A549 (cell line): ENCODE measurements at regions not wholly inside any gene's neighbourhood (a gene's known extent, or its start where the extent isn't known, plus 50 kb on each side); places are given as distances from the start of the nearest gene placed in this dataset.

Experiments used
- ATAC-seq, 2 experiments: fragments of 200-7000 bp in 1 of 2; fragments of >200 bp in 1 of 2; cut with Nextera tagmentation in 1 of 2; cut with Tn5 transposase in 1 of 2; 3 replicates each; pipeline versions ENCODE4 v1.8.0 to v1.9.1; 2018 to 2020; ENCODE audit warnings: mild to moderate bottlenecking in 1 of 2, moderate library complexity in 1 of 2
- CTCF ChIA-PET: fragments of 300-600 bp; sonication (Branson Sonifier 250); formaldehyde crosslinking; extraction: SDS; loops from one replicate; lab custom pipeline; 2021; ENCODE audit warnings: antibody characterized with exemption, inconsistent platforms; lab: Yijun Ruan, JAX
- POLR2A ChIA-PET: fragments of 350-600 bp; formaldehyde crosslinking; extraction: SDS; loops from one replicate; lab custom pipeline; 2021; ENCODE audit warnings: antibody characterized with exemption, inconsistent platforms; lab: Yijun Ruan, JAX
- DNase-seq, 2 experiments: peaks; one replicate each; pipeline versions ENCODE4 v3.0.0 to v3.0.0-alpha.2; 2011 to 2016; ENCODE audit warnings: low read depth in 1 of 2, low spot score in 1 of 2
- FAIRE-seq: peaks from 2 replicates; lab custom pipeline; 2011; peaks lifted over from hg19 to GRCh38; lab: Jason Lieb, UNC
- H3K27ac ChIP-seq, 2 experiments: fragments of >200 bp; sonication (Bioruptor Twin); formaldehyde crosslinking; 3 replicates each; pipeline ENCODE4 v1.5.1; 2016 to 2017
- H3K4me1 ChIP-seq: fragments of >200 bp; sonication (Bioruptor Twin); formaldehyde crosslinking; 3 replicates; pipeline ENCODE4 v1.6.1; 2016
- H3K4me2 ChIP-seq: fragments of >200 bp; sonication (Bioruptor Twin); formaldehyde crosslinking; 3 replicates; pipeline ENCODE4 v1.6.1; 2016
- H3K4me3 ChIP-seq: fragments of >200 bp; sonication (Bioruptor Twin); formaldehyde crosslinking; 3 replicates; pipeline ENCODE4 v1.5.1; 2016
- H3K9me3 ChIP-seq: fragments of >200 bp; sonication (Bioruptor Twin); formaldehyde crosslinking; 3 replicates; pipeline ENCODE4 v1.6.1; 2016
- BHLHE40 ChIP-seq: IDR thresholded peaks from 2 replicates; pipeline ENCODE4 v1.6.1; 2012; ENCODE audit warnings: low read depth, low read length, inconsistent platforms
- CBX2 ChIP-seq: fragments of 200-600 bp; sonication (generic); IDR thresholded peaks from 2 replicates; pipeline ENCODE4 v1.6.1; 2016; ENCODE audit warnings: low read depth, mild to moderate bottlenecking, borderline replicate concordance
- CEBPB ChIP-seq, 2 experiments: fragments of >200 bp in 1 of 2; sonication (Bioruptor Twin) in 1 of 2; formaldehyde crosslinking in 1 of 2; IDR thresholded peaks; 2 replicates each; pipeline ENCODE4 v1.6.1; 2012 to 2016
- ESRRA ChIP-seq: fragments of 150-350 bp; IDR thresholded peaks from 2 replicates; pipeline ENCODE4 v1.6.1; 2014; ENCODE audit warnings: mild to moderate bottlenecking, low read length, borderline replicate concordance
- FOSL2 ChIP-seq, 2 experiments: fragments of 450-650 bp in 1 of 2; fragments of >200 bp in 1 of 2; sonication (Bioruptor Twin) in 1 of 2; formaldehyde crosslinking; IDR thresholded peaks; 2 replicates each; pipeline versions ENCODE4 v1.5.0 to v1.6.1; 2016 to 2020; ENCODE audit warnings: mild to moderate bottlenecking in 1 of 2, moderate library complexity in 1 of 2
- FOXS1 ChIP-seq: fragments of 250-450 bp; sonication (Bioruptor Pico); IDR thresholded peaks from 2 replicates; pipeline ENCODE4 v1.5.0; 2020; ENCODE audit warnings: mild to moderate bottlenecking, moderate library complexity
- HDAC2 ChIP-seq: fragments of 200-600 bp; sonication (generic); IDR thresholded peaks from 2 replicates; pipeline ENCODE4 v1.6.1; 2016
- HOXA7 ChIP-seq: fragments of 250-450 bp; sonication (Bioruptor Pico); IDR thresholded peaks from 2 replicates; pipeline ENCODE4 v1.5.0; 2020; ENCODE audit warnings: mild to moderate bottlenecking, moderate library complexity
- HOXB13 ChIP-seq: fragments of 250-450 bp; sonication (Bioruptor Pico); IDR thresholded peaks from 2 replicates; pipeline ENCODE4 v1.5.0; 2020; ENCODE audit warnings: low read depth, mild to moderate bottlenecking, moderate library complexity
- HOXB5 ChIP-seq: fragments of 250-450 bp; sonication (Bioruptor Pico); IDR thresholded peaks from 2 replicates; pipeline ENCODE4 v1.5.0; 2020; ENCODE audit warnings: mild to moderate bottlenecking, moderate library complexity
- JUN ChIP-seq, 2 experiments: fragments of >200 bp; sonication (Bioruptor Twin); formaldehyde crosslinking; IDR thresholded peaks; 2 replicates in 1 of 2; 3 replicates in 1 of 2; pipeline ENCODE4 v1.6.1; 2016 to 2017
- MAFK ChIP-seq: fragments of 450-650 bp; IDR thresholded peaks from 2 replicates; pipeline ENCODE4 v1.6.1; 2014; ENCODE audit not compliant: partially characterized antibody
- MAZ ChIP-seq: fragments of 150-350 bp; IDR thresholded peaks from 2 replicates; pipeline ENCODE4 v1.6.1; 2014; ENCODE audit warnings: antibody characterized with exemption, low read depth, low read length, borderline replicate concordance
- MYC ChIP-seq: IDR thresholded peaks from 2 replicates; pipeline ENCODE4 v1.6.1; 2012; ENCODE audit warnings: mild to moderate bottlenecking, inconsistent platforms, low read length, improper control_type of control experiment, borderline replicate concordance
- RARB ChIP-seq: fragments of 250-450 bp; sonication (Bioruptor Pico); IDR thresholded peaks from 2 replicates; pipeline ENCODE4 v1.8.0; 2021; ENCODE audit warnings: mild to moderate bottlenecking, moderate library complexity
- RCOR1 ChIP-seq: fragments of 150-350 bp; IDR thresholded peaks from 2 replicates; pipeline ENCODE4 v1.6.1; 2014; ENCODE audit warnings: antibody characterized with exemption, low read length, low read depth
- SREBF2 ChIP-seq: fragments of 450-650 bp; IDR thresholded peaks from 2 replicates; pipeline ENCODE4 v1.6.1; 2014; ENCODE audit warnings: mild to moderate bottlenecking, moderate library complexity
- ZC3H11A ChIP-seq: fragments of 450-650 bp; IDR thresholded peaks from 2 replicates; pipeline ENCODE4 v1.6.1; 2014; ENCODE audit warnings: antibody characterized with exemption, mild to moderate bottlenecking
- ZSCAN20 ChIP-seq: fragments of 250-450 bp; sonication (Bioruptor Pico); IDR thresholded peaks from 2 replicates; pipeline ENCODE4 v1.8.0; 2022; ENCODE audit warnings: mild to moderate bottlenecking, moderate library complexity
- WGBS: methylation state at CpG from one replicate; pipeline ENCODE4 v1.1.6; 2017; ENCODE audit errors: missing lambda C conversion rate; 5-methylcytosine and 5-hydroxymethylcytosine counted together
- TF ChIP-seq, protein P1 (sequence below): fragments of >200 bp; sonication (Bioruptor Twin); formaldehyde crosslinking; IDR thresholded peaks from 3 replicates; pipeline ENCODE4 v1.5.1; 2016
- TF ChIP-seq, protein P2 (sequence below): fragments of 150-350 bp; IDR thresholded peaks from 2 replicates; pipeline ENCODE4 v1.6.1; 2014; ENCODE audit warnings: low read depth, mild to moderate bottlenecking, low read length
- TF ChIP-seq, protein P3 (sequence below): IDR thresholded peaks from 2 replicates; pipeline ENCODE4 v1.6.1; 2012; ENCODE audit warnings: low read depth, borderline replicate concordance
- TF ChIP-seq, protein P4 (sequence below): fragments of >200 bp; sonication (Bioruptor Twin); formaldehyde crosslinking; IDR thresholded peaks from 3 replicates; pipeline ENCODE4 v1.6.1; 2016
- TF ChIP-seq, protein P5 (sequence below): fragments of 450-650 bp; IDR thresholded peaks from 2 replicates; pipeline ENCODE4 v1.6.1; 2014; ENCODE audit warnings: antibody characterized with exemption

DNA sequence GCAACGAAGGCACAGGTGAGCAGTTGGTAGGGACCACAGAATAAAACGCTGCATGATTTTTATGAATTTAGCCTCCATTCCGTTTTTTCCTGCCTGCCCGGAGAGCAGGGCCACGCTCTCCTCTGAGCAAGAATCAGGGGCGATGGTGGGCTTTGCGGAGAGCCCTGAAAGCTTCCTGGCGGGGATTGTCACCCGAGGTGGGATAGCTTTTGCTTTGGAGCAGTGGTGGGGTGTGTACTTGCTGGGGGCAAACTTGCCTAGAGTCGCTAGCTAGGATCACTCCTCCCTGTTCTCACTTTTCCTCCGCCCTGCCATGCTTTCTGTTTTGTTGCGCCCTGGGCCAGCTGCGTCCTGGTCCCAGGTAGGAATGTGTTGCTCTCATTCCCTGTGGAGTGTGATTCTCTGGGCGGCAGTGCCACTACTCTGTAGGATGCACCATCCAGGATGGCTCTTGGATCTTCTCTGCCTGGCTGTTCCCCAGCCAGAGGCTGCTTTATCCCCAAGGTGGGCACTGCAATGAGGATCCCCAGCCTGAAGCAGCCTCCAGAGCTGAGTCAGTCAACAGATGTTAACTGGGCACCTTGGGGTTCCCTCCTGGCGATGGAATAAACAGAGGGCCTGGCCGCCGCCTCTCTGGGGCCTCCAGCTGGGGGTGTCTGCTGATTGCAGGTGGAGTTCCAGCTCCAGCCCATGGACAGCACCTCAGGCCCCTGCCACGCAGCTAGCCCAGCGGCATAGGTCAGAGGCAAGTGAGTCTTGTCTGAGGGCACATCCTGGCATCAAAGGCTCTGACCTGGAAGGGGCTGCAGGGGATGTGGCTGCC is 360.9 kb upstream of the TNRC6C start:
- CTCF ChIA-PET, result interaction anchor here (1.0 to 2.4 kb wide), 4 partner anchors 9 to 54 kb away, joined by 3 to 7 read pairs (median 4); no protein-coding TSS in a partner anchor

DNA sequence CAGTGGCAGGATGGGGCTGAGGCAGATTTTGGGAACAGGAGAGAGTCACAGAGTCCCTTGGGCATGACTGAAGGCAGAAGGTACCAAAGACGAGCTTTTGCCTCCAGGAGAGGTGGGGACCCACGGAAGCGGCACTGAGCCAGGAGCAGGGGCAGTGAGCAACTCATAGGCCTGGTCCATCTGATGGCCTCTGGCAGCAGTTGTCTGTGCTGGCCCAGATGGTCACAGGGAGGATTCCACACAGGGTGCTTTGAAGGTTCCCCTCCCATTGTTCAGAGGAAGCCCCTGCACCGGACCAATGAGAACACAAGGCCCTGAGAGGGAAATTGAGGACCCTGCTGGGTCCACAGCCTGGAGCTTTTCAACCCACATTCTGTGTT is 360.3 kb upstream of the TNRC6C start:
- Histone ChIP-seq H3K27ac (no peak overlapping the region), H3K4me2 (no peak overlapping the region), H3K4me3 (no peak overlapping the region), H3K9me3 (no peaks in the 10 kb centered on the region), H3K4me1 (no peaks in the 10 kb centered on the region)
- POLR2A ChIA-PET, result no interaction called here
- TF ChIP-seq HOXB5 (CRISPR knock-in tag) (no peak), CEBPB (IDR thresholded peaks at IDR 0.05) (no peak), CBX2 (no peak), FOSL2 (IDR thresholded peaks at IDR 0.05) (no peak), FOSL2 (CRISPR knock-in tag; IDR thresholded peaks at IDR 0.05) (no peak), MAZ (no peak), ZSCAN20 (CRISPR knock-in tag) (no peak), RARB (CRISPR knock-in tag) (no peak), BHLHE40 (no peak), HOXA7 (CRISPR knock-in tag) (no peak)
- TF ChIP-seq, protein P1, sequence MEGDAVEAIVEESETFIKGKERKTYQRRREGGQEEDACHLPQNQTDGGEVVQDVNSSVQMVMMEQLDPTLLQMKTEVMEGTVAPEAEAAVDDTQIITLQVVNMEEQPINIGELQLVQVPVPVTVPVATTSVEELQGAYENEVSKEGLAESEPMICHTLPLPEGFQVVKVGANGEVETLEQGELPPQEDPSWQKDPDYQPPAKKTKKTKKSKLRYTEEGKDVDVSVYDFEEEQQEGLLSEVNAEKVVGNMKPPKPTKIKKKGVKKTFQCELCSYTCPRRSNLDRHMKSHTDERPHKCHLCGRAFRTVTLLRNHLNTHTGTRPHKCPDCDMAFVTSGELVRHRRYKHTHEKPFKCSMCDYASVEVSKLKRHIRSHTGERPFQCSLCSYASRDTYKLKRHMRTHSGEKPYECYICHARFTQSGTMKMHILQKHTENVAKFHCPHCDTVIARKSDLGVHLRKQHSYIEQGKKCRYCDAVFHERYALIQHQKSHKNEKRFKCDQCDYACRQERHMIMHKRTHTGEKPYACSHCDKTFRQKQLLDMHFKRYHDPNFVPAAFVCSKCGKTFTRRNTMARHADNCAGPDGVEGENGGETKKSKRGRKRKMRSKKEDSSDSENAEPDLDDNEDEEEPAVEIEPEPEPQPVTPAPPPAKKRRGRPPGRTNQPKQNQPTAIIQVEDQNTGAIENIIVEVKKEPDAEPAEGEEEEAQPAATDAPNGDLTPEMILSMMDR, result no peak
- TF ChIP-seq, protein P2, sequence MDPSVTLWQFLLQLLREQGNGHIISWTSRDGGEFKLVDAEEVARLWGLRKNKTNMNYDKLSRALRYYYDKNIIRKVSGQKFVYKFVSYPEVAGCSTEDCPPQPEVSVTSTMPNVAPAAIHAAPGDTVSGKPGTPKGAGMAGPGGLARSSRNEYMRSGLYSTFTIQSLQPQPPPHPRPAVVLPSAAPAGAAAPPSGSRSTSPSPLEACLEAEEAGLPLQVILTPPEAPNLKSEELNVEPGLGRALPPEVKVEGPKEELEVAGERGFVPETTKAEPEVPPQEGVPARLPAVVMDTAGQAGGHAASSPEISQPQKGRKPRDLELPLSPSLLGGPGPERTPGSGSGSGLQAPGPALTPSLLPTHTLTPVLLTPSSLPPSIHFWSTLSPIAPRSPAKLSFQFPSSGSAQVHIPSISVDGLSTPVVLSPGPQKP, result no peak
- TF ChIP-seq, protein P3, sequence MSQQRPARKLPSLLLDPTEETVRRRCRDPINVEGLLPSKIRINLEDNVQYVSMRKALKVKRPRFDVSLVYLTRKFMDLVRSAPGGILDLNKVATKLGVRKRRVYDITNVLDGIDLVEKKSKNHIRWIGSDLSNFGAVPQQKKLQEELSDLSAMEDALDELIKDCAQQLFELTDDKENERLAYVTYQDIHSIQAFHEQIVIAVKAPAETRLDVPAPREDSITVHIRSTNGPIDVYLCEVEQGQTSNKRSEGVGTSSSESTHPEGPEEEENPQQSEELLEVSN, result no peak
- FAIRE-seq (no peak), ATAC-seq (no peak), DNase-seq (no peak)
- CTCF ChIA-PET, result interaction anchor here (1.0 to 2.4 kb wide), 4 partner anchors 8 to 55 kb away, joined by 3 to 7 read pairs (median 4); no protein-coding TSS in a partner anchor
- WGBS, result 75% methylated on average over 4 of the region's 4 CpGs

More for the DNA sequence above, 360.9 kb upstream of the TNRC6C start:
- Histone ChIP-seq H3K27ac (no peak overlapping the region), H3K4me1 (no peaks in the 10 kb centered on the region), H3K4me2 (no peak overlapping the region), H3K4me3 (no peak overlapping the region), H3K9me3 (no peaks in the 10 kb centered on the region)
- DNase-seq (no peak), ATAC-seq (no peak), FAIRE-seq (no peak)
- WGBS, result 70% methylated on average over 17 of the region's 19 CpGs
- no peak for TF ChIP-seq JUN (IDR thresholded peaks at IDR 0.05)
- TF ChIP-seq, protein P4, sequence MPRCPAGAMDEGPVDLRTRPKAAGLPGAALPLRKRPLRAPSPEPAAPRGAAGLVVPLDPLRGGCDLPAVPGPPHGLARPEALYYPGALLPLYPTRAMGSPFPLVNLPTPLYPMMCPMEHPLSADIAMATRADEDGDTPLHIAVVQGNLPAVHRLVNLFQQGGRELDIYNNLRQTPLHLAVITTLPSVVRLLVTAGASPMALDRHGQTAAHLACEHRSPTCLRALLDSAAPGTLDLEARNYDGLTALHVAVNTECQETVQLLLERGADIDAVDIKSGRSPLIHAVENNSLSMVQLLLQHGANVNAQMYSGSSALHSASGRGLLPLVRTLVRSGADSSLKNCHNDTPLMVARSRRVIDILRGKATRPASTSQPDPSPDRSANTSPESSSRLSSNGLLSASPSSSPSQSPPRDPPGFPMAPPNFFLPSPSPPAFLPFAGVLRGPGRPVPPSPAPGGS, result no peak
- TF ChIP-seq CBX2, result no peak
- no peak for TF ChIP-seq RCOR1
- TF ChIP-seq ZC3H11A, result no peak
- no peak for TF ChIP-seq CEBPB (IDR thresholded peaks at IDR 0.05)
- POLR2A ChIA-PET, result no interaction called here

DNA sequence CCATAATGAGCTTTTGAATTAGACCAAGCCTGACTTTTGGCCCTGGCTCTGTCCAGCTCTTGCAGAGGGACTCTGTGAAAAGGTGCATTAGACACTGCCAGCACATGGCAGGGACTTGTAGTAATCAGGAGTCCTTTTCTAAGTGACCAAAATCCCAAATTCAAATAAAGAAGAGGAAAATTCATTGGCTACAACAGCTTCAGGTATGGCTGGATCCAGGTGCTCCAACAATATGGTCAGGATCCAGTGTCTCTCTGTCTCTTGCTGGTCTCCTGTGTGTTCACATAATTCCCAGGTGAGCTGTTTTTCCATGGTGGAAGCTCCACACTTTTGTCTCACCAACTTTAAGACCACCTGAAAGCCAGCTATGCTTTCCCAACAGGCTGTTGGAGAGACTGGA is 358.8 kb upstream of the TNRC6C start:
- TF ChIP-seq HDAC2, result no peak
- TF ChIP-seq MAFK, result no peak
- TF ChIP-seq, protein P2, result no peak
- TF ChIP-seq HOXB13 (CRISPR knock-in tag), result no peak
- TF ChIP-seq MYC, result no peak
- no peak for TF ChIP-seq ESRRA
- no peak for TF ChIP-seq BHLHE40
- TF ChIP-seq ZSCAN20 (CRISPR knock-in tag), result no peak
- no peak for TF ChIP-seq FOXS1 (CRISPR knock-in tag)
- TF ChIP-seq SREBF2, result no peak
- TF ChIP-seq MAZ, result no peak
- TF ChIP-seq, protein P5, sequence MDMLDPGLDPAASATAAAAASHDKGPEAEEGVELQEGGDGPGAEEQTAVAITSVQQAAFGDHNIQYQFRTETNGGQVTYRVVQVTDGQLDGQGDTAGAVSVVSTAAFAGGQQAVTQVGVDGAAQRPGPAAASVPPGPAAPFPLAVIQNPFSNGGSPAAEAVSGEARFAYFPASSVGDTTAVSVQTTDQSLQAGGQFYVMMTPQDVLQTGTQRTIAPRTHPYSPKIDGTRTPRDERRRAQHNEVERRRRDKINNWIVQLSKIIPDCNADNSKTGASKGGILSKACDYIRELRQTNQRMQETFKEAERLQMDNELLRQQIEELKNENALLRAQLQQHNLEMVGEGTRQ, result no peak
- ATAC-seq, result no peak

More for the DNA sequence above, 358.8 kb upstream of the TNRC6C start:
- DNase-seq (no peak), FAIRE-seq (no peak)
- no peak overlapping the region for H3K4me2 ChIP-seq
- no peaks in the 10 kb centered on the region for H3K9me3 ChIP-seq
- POLR2A ChIA-PET, result no interaction called here
- no peaks in the 10 kb centered on the region for H3K4me1 ChIP-seq
- CTCF ChIA-PET, result interaction anchor here (1.7 kb wide), 1 partner anchor 9 kb away, joined by 4 read pairs; no protein-coding TSS in a partner anchor
- no peak overlapping the region for H3K4me3 ChIP-seq
- H3K27ac ChIP-seq, result no peak overlapping the region
